BJ (cell line): ENCODE measurements at regions not wholly inside any gene's neighbourhood (a gene's known extent, or its start where the extent isn't known, plus 50 kb on each side); places are given as distances from the start of the nearest gene placed in this dataset.

Source experiments
- CTCF ChIA-PET: fragments of 350-600 bp; formaldehyde crosslinking; extraction: SDS; loops from one replicate; lab custom pipeline; 2021; ENCODE audit warnings: antibody characterized with exemption, inconsistent platforms; lab: Yijun Ruan, JAX
- POLR2A ChIA-PET: fragments of 300-600 bp; sonication (Branson Sonifier 250); formaldehyde crosslinking; extraction: SDS; loops from one replicate; lab custom pipeline; 2021; ENCODE audit warnings: antibody characterized with exemption; lab: Charles Lee
- DNase-seq: peaks from one replicate; pipeline ENCODE4 v3.0.0-alpha.2; 2011; ENCODE audit warnings: low read depth
- H3K27me3 ChIP-seq: 2 replicates; pipeline ENCODE4 v1.6.0; 2011; ENCODE audit warnings: low read length; ENCODE audit not compliant: control insufficient read depth, insufficient read depth
- H3K36me3 ChIP-seq: 2 replicates; pipeline ENCODE4 v1.5.1; 2011; ENCODE audit warnings: low read length; ENCODE audit not compliant: control insufficient read depth, insufficient read depth
- H3K4me3 ChIP-seq: 2 replicates; pipeline ENCODE4 v1.5.1; 2011; ENCODE audit warnings: low read depth, mild to moderate bottlenecking, control low read depth, low read length
- CTCF ChIP-seq: IDR thresholded peaks from 2 replicates; pipeline ENCODE4 v1.5.1; 2011; ENCODE audit warnings: low read depth, mild to moderate bottlenecking, control low read depth, inconsistent platforms, low read length, moderate library complexity; ENCODE audit not compliant: insufficient read depth

- H3K4me3 ChIP-seq, result no peak overlapping the region
- POLR2A ChIA-PET, result no interaction called here
- peak; percentile 24 for DNase-seq
- TF ChIP-seq CTCF, result no peak
- CTCF ChIA-PET, result interaction anchor here (1.1 kb wide), 1 partner anchor 137 kb away, joined by 3 read pairs; no protein-coding TSS in a partner anchor
- H3K36me3 ChIP-seq, result no peaks in the 10 kb centered on the region
- no peaks in the 10 kb centered on the region for H3K27me3 ChIP-seq
Measured at GRCh38 chr2:204353823-204354222, 191.5 kb upstream of the PARD3B start.

- no peaks in the 10 kb centered on the region for H3K27me3 ChIP-seq
- no peak for DNase-seq
- TF ChIP-seq CTCF, result no peak
- POLR2A ChIA-PET, result no interaction called here
- H3K4me3 ChIP-seq, result no peak overlapping the region
- CTCF ChIA-PET, result interaction anchor here (1.1 kb wide), 1 partner anchor 137 kb away, joined by 3 read pairs; no protein-coding TSS in a partner anchor
- no peaks in the 10 kb centered on the region for H3K36me3 ChIP-seq
Measured at GRCh38 chr2:204354442-204354856, 190.8 kb upstream of the PARD3B start.

- H3K27me3 ChIP-seq, result no peaks in the 10 kb centered on the region
- CTCF ChIA-PET, result no interaction called here
- no peaks in the 10 kb centered on the region for H3K36me3 ChIP-seq
- no peak overlapping the region for H3K4me3 ChIP-seq
- DNase-seq, result no peak
- POLR2A ChIA-PET, result no interaction called here
- no peak for TF ChIP-seq CTCF
Measured at GRCh38 chr2:204355688-204356087, 189.6 kb upstream of the PARD3B start.

- Histone ChIP-seq H3K27me3 (no peaks in the 10 kb centered on the region; the same call in 1 of the 2 replicates), H3K36me3 (no peaks in the 10 kb centered on the region), H3K4me3 (no peak overlapping the region)
- TF ChIP-seq CTCF, result no peak
- CTCF ChIA-PET, result no interaction called here
- DNase-seq, result no peak
- POLR2A ChIA-PET, result no interaction called here
Measured at GRCh38 chr2:204356151-204356641, 189.1 kb upstream of the PARD3B start.

GRCh38 chr2:204357286-204357685, 188.0 kb upstream of the PARD3B start:
- TF ChIP-seq CTCF, result no peak
- Histone ChIP-seq H3K4me3 (no peak overlapping the region), H3K27me3 (no peaks in the 10 kb centered on the region; the same call in 1 of the 2 replicates), H3K36me3 (no peaks in the 10 kb centered on the region)
- POLR2A ChIA-PET, result no interaction called here
- no peak for DNase-seq
- CTCF ChIA-PET, result interaction anchor here (0.7 to 1.3 kb wide), 2 partner anchors 9 to 1628 kb away, joined by 3 read pairs; no protein-coding TSS in a partner anchor
